CD4-positive, alpha-beta T cell (primary cell): ENCODE measurements at regions not wholly inside any gene's neighbourhood (a gene's known extent, or its start where the extent isn't known, plus 50 kb on each side); places are given as distances from the start of the nearest gene placed in this dataset.

Source experiments
- ATAC-seq: fragments of 200-7000 bp; cut with Tn5 transposase; one replicate; pipeline ENCODE4 v1.10.0; 2022; ENCODE audit warnings: mild to moderate bottlenecking; ENCODE audit not compliant: poor library complexity
- CTCF ChIA-PET: fragments of 350-600 bp; sonication (Branson Sonifier 250); formaldehyde crosslinking; loops from one replicate; lab custom pipeline; 2021; ENCODE audit warnings: antibody characterized with exemption, inconsistent platforms; lab: Charles Lee
- POLR2A ChIA-PET: fragments of 350-600 bp; sonication (Branson Sonifier 250); formaldehyde crosslinking; loops from one replicate; lab custom pipeline; 2021; ENCODE audit warnings: antibody characterized with exemption, inconsistent platforms; lab: Charles Lee
- DNase-seq, 14 experiments: peaks; one replicate each; pipeline ENCODE4 v3.0.0-alpha.2; 2013 to 2020; ENCODE audit warnings: mixed read lengths in 2 of 14
- H3K27ac ChIP-seq, 2 donors: one replicate each; pipeline versions ENCODE4 v1.5.1 to v1.7.0; 2013; ENCODE audit warnings: low read length in 2 of 2, low read depth in 1 of 2, mild to moderate bottlenecking in 1 of 2
- H3K27me3 ChIP-seq, 2 experiments: 1 replicate in 1 of 2; 2 replicates in 1 of 2; pipeline versions ENCODE4 v1.6.1 to v1.7.0; 2013; ENCODE audit warnings: low read length in 2 of 2, control low read depth in 1 of 2, mild to moderate bottlenecking in 1 of 2, moderate library complexity in 1 of 2; ENCODE audit not compliant: insufficient read depth in 2 of 2, control insufficient read depth in 1 of 2
- H3K36me3 ChIP-seq: one replicate; pipeline ENCODE4 v1.6.1; 2013; ENCODE audit warnings: low read length, control low read depth; ENCODE audit not compliant: insufficient read depth
- H3K4me1 ChIP-seq: one replicate; pipeline ENCODE4 v1.6.1; 2013; ENCODE audit warnings: low read length, control low read depth; ENCODE audit not compliant: insufficient read depth
- H3K4me3 ChIP-seq: one replicate; pipeline ENCODE4 v1.5.1; 2013; ENCODE audit warnings: mild to moderate bottlenecking, low read length, moderate library complexity
- H3K9me3 ChIP-seq, 2 experiments: 1 replicate in 1 of 2; 2 replicates in 1 of 2; pipeline versions ENCODE4 v1.6.1 to v1.7.0; 2013; ENCODE audit warnings: low read length in 2 of 2, mild to moderate bottlenecking in 2 of 2, control low read depth in 1 of 2, moderate library complexity in 1 of 2; ENCODE audit not compliant: control insufficient read depth in 1 of 2, insufficient read depth in 1 of 2
- H3K27ac Mint-ChIP-seq: one replicate; pipeline ENCODE4 v1.8.0; 2020; ENCODE audit warnings: mixed read lengths
- H3K27me3 Mint-ChIP-seq: one replicate; pipeline ENCODE4 v1.8.0; 2021; ENCODE audit warnings: mixed read lengths
- H3K36me3 Mint-ChIP-seq: one replicate; pipeline ENCODE4 v1.8.0; 2021; ENCODE audit warnings: low read depth, mixed read lengths
- H3K4me1 Mint-ChIP-seq: one replicate; pipeline ENCODE4 v1.8.0; 2021; ENCODE audit warnings: low read depth, mixed read lengths
- H3K4me3 Mint-ChIP-seq: one replicate; pipeline ENCODE4 v1.8.0; 2020; ENCODE audit warnings: mild to moderate bottlenecking, mixed read lengths
- H3K9me3 Mint-ChIP-seq: one replicate; pipeline ENCODE4 v1.8.0; 2020; ENCODE audit warnings: mixed read lengths
- intact Hi-C, 2 experiments: fragments of 100-400 bp; cut with DNase I in 1 of 2; cut with micrococcal nuclease in 1 of 2; formaldehyde crosslinking; loops; one replicate each; pipeline versions ENCODE4 v1.15.1 to v1.9.0; 2023 to 2025; cut with DNase I, micrococcal nuclease
- TF ChIP-seq, protein P1 (sequence below): fragments of 200-600 bp; IDR thresholded peaks from one replicate; pipeline ENCODE4 v1.8.0; 2022; ENCODE audit warnings: antibody characterized with exemption, mild to moderate bottlenecking

GRCh38 chr10:109620396-109620795 lies 302.9 kb downstream of the XPNPEP1 start:
- H3K36me3 ChIP-seq: no peaks in the 10 kb centered on the region
- no peaks in the 10 kb centered on the region for H3K27me3 Mint-ChIP-seq
- no peak overlapping the region for H3K27ac Mint-ChIP-seq
- TF ChIP-seq, protein P1, sequence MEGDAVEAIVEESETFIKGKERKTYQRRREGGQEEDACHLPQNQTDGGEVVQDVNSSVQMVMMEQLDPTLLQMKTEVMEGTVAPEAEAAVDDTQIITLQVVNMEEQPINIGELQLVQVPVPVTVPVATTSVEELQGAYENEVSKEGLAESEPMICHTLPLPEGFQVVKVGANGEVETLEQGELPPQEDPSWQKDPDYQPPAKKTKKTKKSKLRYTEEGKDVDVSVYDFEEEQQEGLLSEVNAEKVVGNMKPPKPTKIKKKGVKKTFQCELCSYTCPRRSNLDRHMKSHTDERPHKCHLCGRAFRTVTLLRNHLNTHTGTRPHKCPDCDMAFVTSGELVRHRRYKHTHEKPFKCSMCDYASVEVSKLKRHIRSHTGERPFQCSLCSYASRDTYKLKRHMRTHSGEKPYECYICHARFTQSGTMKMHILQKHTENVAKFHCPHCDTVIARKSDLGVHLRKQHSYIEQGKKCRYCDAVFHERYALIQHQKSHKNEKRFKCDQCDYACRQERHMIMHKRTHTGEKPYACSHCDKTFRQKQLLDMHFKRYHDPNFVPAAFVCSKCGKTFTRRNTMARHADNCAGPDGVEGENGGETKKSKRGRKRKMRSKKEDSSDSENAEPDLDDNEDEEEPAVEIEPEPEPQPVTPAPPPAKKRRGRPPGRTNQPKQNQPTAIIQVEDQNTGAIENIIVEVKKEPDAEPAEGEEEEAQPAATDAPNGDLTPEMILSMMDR: no peak
- no peak overlapping the region for H3K4me3 Mint-ChIP-seq
- H3K4me1 ChIP-seq: no peaks in the 10 kb centered on the region
- CTCF ChIA-PET: no interaction called here
- no peaks in the 10 kb centered on the region for H3K27me3 ChIP-seq
- ATAC-seq (no peak), DNase-seq (no peak)
- H3K27ac ChIP-seq: no peak overlapping the region
- POLR2A ChIA-PET: no interaction called here
- H3K4me1 Mint-ChIP-seq: no peaks in the 10 kb centered on the region
- no peaks in the 10 kb centered on the region for H3K9me3 Mint-ChIP-seq
- no peaks in the 10 kb centered on the region for H3K36me3 Mint-ChIP-seq
- intact Hi-C loops: no loop called here
- no peak overlapping the region for H3K4me3 ChIP-seq
- H3K9me3 ChIP-seq: no peaks in the 10 kb centered on the region

DNA sequence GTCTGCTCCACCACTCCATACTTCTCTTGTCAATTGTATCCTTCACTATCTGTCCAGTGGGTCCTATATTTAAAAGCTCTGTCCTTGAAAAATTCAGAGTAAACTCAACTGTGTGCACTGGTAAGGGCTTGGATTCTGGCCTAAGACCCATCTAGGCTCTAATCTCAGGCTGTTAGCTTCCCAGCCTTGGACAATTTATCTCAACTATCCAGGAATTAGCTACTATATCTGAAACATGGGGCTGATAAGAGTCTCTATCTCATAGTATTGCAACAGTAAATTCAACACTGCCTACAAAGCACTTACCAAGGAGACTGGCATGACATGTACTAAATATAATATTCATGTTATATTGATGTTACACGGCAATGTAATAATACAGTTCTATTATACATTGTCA lies 303.4 kb downstream of the XPNPEP1 start:
- CTCF ChIA-PET: no interaction called here
- H3K36me3 Mint-ChIP-seq: no peaks in the 10 kb centered on the region
- Histone ChIP-seq H3K4me3 (no peak overlapping the region), H3K36me3 (no peaks in the 10 kb centered on the region), H3K27me3 (no peaks in the 10 kb centered on the region), H3K9me3 (no peaks in the 10 kb centered on the region), H3K27ac (no peak overlapping the region), H3K4me1 (no peaks in the 10 kb centered on the region)
- ATAC-seq (no peak), DNase-seq (no peak)
- intact Hi-C loops: no loop called here
- no peaks in the 10 kb centered on the region for H3K27me3 Mint-ChIP-seq
- no peak overlapping the region for H3K27ac Mint-ChIP-seq
- H3K9me3 Mint-ChIP-seq: no peaks in the 10 kb centered on the region
- no peaks in the 10 kb centered on the region for H3K4me1 Mint-ChIP-seq
- H3K4me3 Mint-ChIP-seq: no peak overlapping the region
- POLR2A ChIA-PET: no interaction called here
- TF ChIP-seq, protein P1: no peak

GRCh38 chr10:109618748-109619147 lies 304.6 kb downstream of the XPNPEP1 start:
- Mint-ChIP-seq H3K27ac (no peak overlapping the region), H3K4me1 (no peaks in the 10 kb centered on the region), H3K4me3 (no peak overlapping the region), H3K27me3 (no peaks in the 10 kb centered on the region), H3K36me3 (no peaks in the 10 kb centered on the region), H3K9me3 (peaks cover 3% of the 10 kb centered on the region)
- Histone ChIP-seq H3K27ac (no peak overlapping the region), H3K36me3 (no peaks in the 10 kb centered on the region), H3K27me3 (no peaks in the 10 kb centered on the region), H3K9me3 (no peaks in the 10 kb centered on the region), H3K4me1 (no peaks in the 10 kb centered on the region), H3K4me3 (no peak overlapping the region)
- DNase-seq (no peak), ATAC-seq (no peak)
- TF ChIP-seq, protein P1: no peak
- CTCF ChIA-PET: no interaction called here
- POLR2A ChIA-PET: no interaction called here
- intact Hi-C loops: no loop called here
